Erythroblast (primary cell): ENCODE measurements at regions not wholly inside any gene's neighbourhood (a gene's known extent, or its start where the extent isn't known, plus 50 kb on each side); places are given as distances from the start of the nearest gene placed in this dataset.
"Not testable (repeated sequence)": the region's sequence is repeated elsewhere in the genome, so short reads cannot be mapped to it uniquely, and the experiment has no call there.

Experiments
- DNase-seq, 2 experiments: peaks; one replicate each; lab custom pipeline; 2025; lab: John Stamatoyannopoulos, UW
- GATA1 ChIP-seq: IDR thresholded peaks from 2 replicates; pipeline ENCODE4 v1.6.1; 2011; ENCODE audit warnings: low read depth, mild to moderate bottlenecking, control low read depth, low read length, moderate library complexity
- POLR2A ChIP-seq: IDR thresholded peaks from 2 replicates; pipeline ENCODE4 v1.6.1; 2011; ENCODE audit warnings: mild to moderate bottlenecking, low read length

DNA sequence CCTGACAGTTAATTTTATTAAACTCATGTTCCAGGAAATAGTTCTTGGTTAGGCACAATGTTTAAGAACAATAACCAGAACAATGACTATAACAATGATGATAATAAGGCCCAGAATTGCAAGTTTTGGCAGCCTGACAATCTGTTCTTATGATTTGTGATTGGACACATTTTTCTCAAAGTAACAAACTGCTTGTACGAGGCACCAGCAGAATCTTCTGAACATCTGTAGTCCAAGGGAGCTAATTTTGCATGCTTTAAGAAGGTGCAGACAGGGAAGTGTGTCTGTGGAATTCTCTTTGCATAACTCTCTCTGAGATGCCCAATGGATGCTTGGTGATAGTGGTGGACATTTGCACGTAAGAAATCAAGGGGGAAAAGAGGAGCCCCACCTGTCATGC is 709.3 kb downstream of the SLC4A3 start:
- TF ChIP-seq POLR2A, result no peak

DNA sequence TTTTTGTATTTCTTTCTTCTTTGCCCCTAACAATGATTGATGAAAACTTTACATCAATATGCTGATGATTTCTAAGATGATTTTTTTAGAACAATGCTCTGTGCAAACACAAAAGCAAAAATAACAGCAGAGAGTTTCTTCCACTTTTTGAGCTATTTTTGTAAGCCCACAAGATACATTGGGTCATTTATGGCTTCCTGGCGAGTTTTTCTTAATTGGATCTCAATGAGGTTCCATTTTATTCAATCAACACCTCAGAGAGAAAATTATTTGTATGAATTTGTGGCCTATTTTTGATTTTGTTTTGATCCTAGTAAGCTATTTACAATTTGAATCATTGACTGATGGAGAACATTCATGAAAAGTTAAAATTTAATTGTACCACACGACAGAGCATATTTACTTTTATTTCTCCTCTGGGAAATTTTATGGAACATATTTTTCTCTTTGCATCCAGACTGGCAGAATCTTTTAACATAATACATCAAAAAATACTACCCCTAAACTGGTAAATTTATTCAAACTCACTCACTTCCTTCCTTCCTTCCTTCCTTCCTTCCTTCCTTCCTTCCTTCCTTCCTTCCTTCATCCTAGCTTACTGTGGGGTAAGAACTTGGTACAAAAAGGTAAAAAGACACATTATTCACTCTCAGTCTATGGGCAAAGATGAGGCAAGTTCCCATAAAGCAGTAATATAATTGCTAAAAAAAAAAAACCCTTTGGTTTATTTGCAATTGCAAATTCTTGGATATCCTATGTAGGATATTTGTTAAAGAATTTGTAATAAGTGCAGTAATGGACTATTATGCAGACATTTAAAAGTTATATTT is 710.4 kb downstream of the SLC4A3 start:
- no peak for DNase-seq
- TF ChIP-seq POLR2A, result no peak
- no peak for TF ChIP-seq GATA1

More for the DNA sequence above, 709.3 kb downstream of the SLC4A3 start:
- no peak for DNase-seq

DNA sequence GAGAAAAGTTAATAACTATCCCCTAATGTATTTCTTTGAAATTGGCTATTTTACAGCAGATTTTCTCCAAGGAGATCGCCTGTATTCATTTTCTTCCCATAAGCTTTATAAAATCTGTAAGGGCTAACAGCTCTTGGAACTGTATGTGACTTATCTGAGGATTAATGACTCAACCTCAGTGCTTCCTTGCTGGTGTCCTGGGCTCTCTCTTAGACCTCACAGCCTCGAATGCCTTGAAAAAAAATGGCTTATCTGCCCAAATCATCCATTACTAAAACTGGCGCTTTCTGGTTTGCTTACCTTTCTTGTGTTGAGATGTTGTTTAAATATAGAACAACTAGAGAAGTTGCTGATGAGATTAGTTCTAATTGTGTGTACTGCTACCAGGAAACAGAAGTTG is 713.6 kb downstream of the SLC4A3 start:
- no peak for TF ChIP-seq POLR2A
- TF ChIP-seq GATA1, result no peak
- no peak for DNase-seq

DNA sequence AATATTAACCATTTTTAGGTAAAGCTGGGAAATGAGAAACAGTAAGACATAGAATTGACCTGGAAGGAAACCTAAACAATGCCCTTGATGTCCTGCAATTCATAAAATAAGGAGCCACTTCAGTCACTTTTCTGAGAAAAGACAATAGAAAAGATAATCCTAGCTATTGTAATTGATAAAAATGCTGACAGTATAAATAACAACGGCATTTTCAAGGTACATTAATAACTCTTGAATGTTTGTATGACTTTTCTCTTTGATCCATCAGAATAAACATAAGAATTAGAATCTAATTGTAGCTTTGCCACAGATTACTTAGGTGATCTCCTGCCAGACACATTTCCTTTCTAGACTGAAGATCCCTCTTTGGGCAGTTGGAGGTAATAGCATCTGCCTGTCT is 719.5 kb downstream of the SLC4A3 start:
- TF ChIP-seq GATA1 (no peak), POLR2A (no peak)
- DNase-seq, result no peak

GRCh38 chr2:220347626-220348025 is 720.2 kb downstream of the SLC4A3 start:
- no peak for TF ChIP-seq GATA1
- TF ChIP-seq POLR2A, result no peak
- DNase-seq, result no peak

- no peak for TF ChIP-seq POLR2A
- no peak for TF ChIP-seq GATA1
- DNase-seq, result no peak
Measured at GRCh38 chr2:220348206-220348605, 720.8 kb downstream of the SLC4A3 start.

- DNase-seq, result no peak
- TF ChIP-seq POLR2A (no peak), GATA1 (no peak)
Measured at GRCh38 chr2:220353897-220354296, 726.5 kb downstream of the SLC4A3 start.

GRCh38 chr2:220356076-220356475 is 728.6 kb downstream of the SLC4A3 start:
- TF ChIP-seq POLR2A (no peak), GATA1 (no peak)
- no peak for DNase-seq

DNA sequence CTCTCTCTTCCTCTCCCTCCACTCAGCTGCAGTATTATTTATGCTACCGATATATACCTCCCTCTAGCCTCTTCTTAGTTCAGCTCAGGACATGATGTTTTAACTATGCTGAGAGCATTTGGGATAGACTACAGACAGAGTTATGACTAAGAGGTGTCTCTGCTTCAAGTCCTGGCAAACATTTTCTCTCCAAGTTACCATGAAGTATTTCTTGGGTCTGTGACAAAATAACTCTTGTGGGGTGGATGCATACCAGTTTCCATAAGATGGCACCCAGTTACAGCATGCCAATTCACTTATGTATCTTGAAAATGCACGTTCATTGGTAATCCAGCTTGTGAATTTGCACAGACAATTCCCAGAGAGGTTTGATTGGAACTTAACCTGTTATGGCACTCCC is 737.6 kb downstream of the SLC4A3 start:
- no peak for DNase-seq
- TF ChIP-seq POLR2A (no peak), GATA1 (no peak)

DNA sequence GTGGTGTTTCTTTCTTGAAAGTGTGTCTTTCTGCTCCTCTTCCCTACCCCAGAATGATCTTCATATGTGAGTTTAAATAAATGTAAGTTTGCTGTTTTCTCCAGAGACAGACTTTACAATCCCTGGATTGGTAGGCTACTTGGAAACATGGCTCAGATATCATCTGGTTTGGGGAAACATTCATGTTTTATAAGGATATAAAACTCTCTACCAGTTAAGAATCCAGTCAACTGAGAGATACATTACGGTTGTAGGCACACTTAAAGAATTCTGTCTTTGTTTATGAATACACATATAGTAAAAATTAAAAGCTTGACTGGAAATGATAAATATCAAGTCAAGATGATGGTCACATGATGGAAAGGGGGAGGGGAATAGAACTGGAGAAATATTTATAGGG is 739.3 kb downstream of the SLC4A3 start:
- DNase-seq, result no peak
- no peak for TF ChIP-seq POLR2A
- no peak for TF ChIP-seq GATA1

DNA sequence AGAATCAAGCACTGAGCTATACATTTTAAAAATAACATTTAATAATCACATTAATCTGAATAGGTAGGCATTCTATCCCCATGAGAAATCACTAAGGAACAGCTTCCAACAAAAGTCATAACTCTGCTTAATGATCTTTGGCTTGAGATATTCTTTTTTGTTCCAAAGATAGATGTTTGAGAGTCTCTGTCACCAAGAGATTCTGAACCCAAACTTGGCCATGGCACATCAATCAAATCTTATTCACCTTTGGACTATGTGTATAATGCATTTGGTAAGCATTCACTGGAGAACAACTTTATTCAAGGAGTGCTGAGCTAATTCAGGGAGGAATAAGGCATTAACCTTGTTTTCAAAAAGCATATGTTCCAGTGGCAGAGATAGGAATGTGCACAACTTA is 743.3 kb downstream of the SLC4A3 start:
- no peak for DNase-seq
- TF ChIP-seq GATA1 (no peak), POLR2A (no peak)

- no peak for TF ChIP-seq POLR2A
- TF ChIP-seq GATA1, result no peak
- no peak for DNase-seq
Measured at GRCh38 chr2:220371211-220371610, 743.8 kb downstream of the SLC4A3 start.

DNA sequence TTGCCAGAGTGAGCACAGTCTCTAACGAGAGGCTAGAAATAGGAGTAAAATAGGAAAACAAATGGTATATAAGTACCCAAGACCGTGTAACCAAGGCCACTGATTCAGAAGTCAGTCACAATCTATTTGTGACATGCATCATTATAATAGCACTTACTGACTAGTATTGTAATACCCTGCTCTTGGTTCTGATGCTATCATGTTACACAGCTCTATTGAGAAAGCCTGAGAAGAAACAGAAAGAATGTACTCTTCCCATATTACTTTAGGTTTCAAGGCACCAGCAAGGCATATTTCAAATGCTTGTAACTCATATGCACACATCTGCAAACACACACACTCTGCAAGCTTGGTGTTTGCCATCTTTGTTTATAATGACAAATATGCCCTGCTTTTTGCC is 746.4 kb downstream of the SLC4A3 start:
- DNase-seq, result no peak

DNA sequence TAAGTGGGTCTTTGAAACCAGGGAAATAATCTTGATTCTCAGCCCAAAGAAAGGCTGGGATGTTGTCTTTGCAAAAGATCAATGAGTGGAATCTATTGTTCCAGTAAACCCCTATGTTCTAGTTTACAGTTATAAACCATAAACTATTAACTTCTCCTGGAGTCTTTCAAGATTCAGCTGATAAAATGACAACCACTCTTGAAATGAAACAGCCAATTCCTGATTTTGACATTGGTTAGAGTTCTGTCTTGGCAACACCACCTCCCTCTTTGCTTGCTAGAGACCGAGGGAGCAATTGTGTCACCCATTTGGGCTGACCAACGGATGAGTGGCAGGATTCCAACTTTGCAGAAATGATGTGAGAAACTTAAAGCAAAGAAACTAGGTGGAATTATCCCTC is 746.9 kb downstream of the SLC4A3 start:
- TF ChIP-seq GATA1 (no peak), POLR2A (no peak)
- DNase-seq, result no peak

More for the DNA sequence above, 746.4 kb downstream of the SLC4A3 start:
- TF ChIP-seq GATA1 (no peak), POLR2A (no peak)

GRCh38 chr2:220377482-220378155 is 750.2 kb downstream of the SLC4A3 start:
- no peak for DNase-seq
- TF ChIP-seq POLR2A (no peak), GATA1 (no peak)

GRCh38 chr2:220387758-220388157 is 760.3 kb downstream of the SLC4A3 start:
- DNase-seq, result not testable (repeated sequence)
